ENCODE measurements at regions not wholly inside any gene's neighbourhood (a gene's known extent, or its start where the extent isn't known, plus 50 kb on each side); places are given as distances from the start of the nearest gene placed in this dataset.

- Histone ChIP-seq H3K27ac (ENCODE audit: extremely low read depth, low read depth, low read length) (no peak overlapping the region), H3K4me3 (no peak overlapping the region), H3K4me2 (ENCODE audit: insufficient read depth, low read length) (no peak overlapping the region), H3K4me1 (replicated peaks in 1 of 2; ENCODE audit: control insufficient read depth in 2 of 2, insufficient read depth in 2 of 2, low read length in 2 of 2) (peaks cover 0 to 3% of the 10 kb centered on the region in 2 experiments; a peak in 1 of 5 replicates), H4K20me1 (replicated peaks; ENCODE audit: control insufficient read depth, insufficient read depth, low read length) (no peaks in the 10 kb centered on the region), H3K36me3 (ENCODE audit: control insufficient read depth, insufficient read depth, low read length) (no peaks in the 10 kb centered on the region), H3K9me3 (replicated peaks; ENCODE audit: control insufficient read depth, insufficient read depth, low read depth, low read length) (no peaks in the 10 kb centered on the region), H3K27me3 (ENCODE audit: control insufficient read depth in 2 of 2, insufficient read depth in 2 of 2, low read length in 2 of 2) (no peaks in the 10 kb centered on the region), H3K79me2 (ENCODE audit: control insufficient read depth, insufficient read depth, low read length) (no peaks in the 10 kb centered on the region), H3K9ac (ENCODE audit: insufficient read depth in 1 of 2, low read depth in 2 of 2, low read length in 2 of 2) (no peak overlapping the region), H2AFZ (ENCODE audit: low read depth, low read length) (no peak overlapping the region), H3K9me1 (ENCODE audit: control insufficient read depth, insufficient read depth, low read length) (no peaks in the 10 kb centered on the region)
- intact Hi-C loops (cut with micrococcal nuclease) (no loop called here), in situ Hi-C loops (cut with MboI) (no loop called here)
- no peak for ATAC-seq
- FAIRE-seq = no peak
- CTCF ChIA-PET (ENCODE audit: low intra/inter-chr PET ratio) = no interaction called here
- no TSS peak for BruUV-seq (replicated peaks)
- TF ChIP-seq ATF3 (IDR thresholded peaks at IDR 0.05) (no peak), ATF3 (CRISPR knock-in tag; conservative IDR thresholded peaks at IDR 0.05) (no peak), RFX1 (IDR thresholded peaks at IDR 0.05) (no peak), ZNF311 (CRISPR knock-in tag; IDR thresholded peaks at IDR 0.05) (no peak), ZEB2 (IDR thresholded peaks at IDR 0.05) (no peak), ARHGAP35 (IDR thresholded peaks at IDR 0.05; ENCODE audit: partially characterized antibody) (no peak), KLF6 (CRISPR knock-in tag; IDR thresholded peaks at IDR 0.05; ENCODE audit: borderline replicate concordance) (no peak), ZNF57 (CRISPR knock-in tag; IDR thresholded peaks at IDR 0.05) (no peak), NR4A1 (CRISPR knock-in tag; IDR thresholded peaks at IDR 0.05) (no peak), NR4A1 (tag; IDR thresholded peaks at IDR 0.05) (no peak), MYNN (IDR thresholded peaks at IDR 0.05) (no peak), MYNN (CRISPR knock-in tag; IDR thresholded peaks at IDR 0.05) (no peak), E2F5 (CRISPR knock-in tag; IDR thresholded peaks at IDR 0.05) (no peak), TSC22D4 (tag; IDR thresholded peaks at IDR 0.05) (no peak), EZH2 (IDR thresholded peaks at IDR 0.05; ENCODE audit: borderline replicate concordance, low read depth, low read length) (no peak), ZNF277 (CRISPR knock-in tag; IDR thresholded peaks at IDR 0.05; ENCODE audit: borderline replicate concordance) (no peak), KHSRP (IDR thresholded peaks at IDR 0.05) (no peak)
- POLR2A ChIA-PET = no interaction called here
- 0% methylated on average over 3 of the region's 3 CpGs for WGBS (ENCODE audit: insufficient coverage, low coverage, missing lambda C conversion rate)
- no peak for DNase-seq (ENCODE audit: extremely low read depth in 1 of 4, low spot score in 3 of 4)
Observed at GRCh38 chr10:84818961-84819360, 490.6 kb downstream of the CCSER2 start.

All from K562 (cell line).